ENCODE measurements at regions not wholly inside any gene's neighbourhood (a gene's known extent, or its start where the extent isn't known, plus 50 kb on each side); places are given as distances from the start of the nearest gene placed in this dataset.
A peak's percentile ranks its signal among the peaks of the same experiment; 100 is the strongest.

- no peak for DNase-seq (ENCODE audit: low spot score)
Measured at GRCh38 chr1:184279911-184280458, 106.8 kb upstream of the C1orf21 start.

DNA sequence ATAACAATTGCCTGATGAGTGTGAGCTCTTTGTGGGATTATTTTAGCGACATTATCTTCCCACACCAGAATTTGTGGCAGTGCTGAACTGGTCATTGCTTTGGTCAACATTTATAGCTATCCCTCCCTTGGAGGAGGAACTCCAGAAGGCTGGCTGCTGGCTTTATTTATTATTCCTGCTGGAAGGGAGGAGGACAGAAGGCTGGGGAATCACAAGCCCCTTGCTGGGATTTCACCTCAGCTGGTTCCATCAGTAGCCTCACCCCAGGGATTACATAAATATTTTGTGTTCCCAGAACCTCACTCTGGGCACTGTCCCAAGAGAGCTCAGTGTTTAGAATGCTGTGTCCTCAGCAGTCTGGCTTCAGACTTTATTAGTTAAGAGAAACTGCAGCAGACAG is 102.8 kb upstream of the C1orf21 start:
- no peak for DNase-seq (ENCODE audit: low spot score)

DNA sequence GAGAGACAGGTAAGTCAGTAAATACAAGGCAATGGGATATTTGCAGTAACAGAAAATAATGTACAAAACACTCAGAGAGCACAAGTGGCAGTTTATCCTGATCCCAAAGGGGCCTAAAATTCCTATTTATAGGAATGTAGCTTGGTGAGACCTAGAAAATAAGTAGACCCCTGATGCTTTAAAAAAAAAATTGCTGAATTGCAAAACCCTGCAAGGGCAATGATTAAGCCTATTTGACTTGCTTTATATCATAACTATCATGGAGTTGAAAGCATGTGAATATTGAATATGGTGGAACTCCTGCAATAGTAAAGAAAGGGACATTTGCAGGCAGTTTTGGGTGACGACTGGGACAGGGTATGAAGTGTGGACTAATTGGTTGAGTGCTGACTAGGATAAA is 101.9 kb upstream of the C1orf21 start:
- no peak for DNase-seq (ENCODE audit: low spot score)

DNA sequence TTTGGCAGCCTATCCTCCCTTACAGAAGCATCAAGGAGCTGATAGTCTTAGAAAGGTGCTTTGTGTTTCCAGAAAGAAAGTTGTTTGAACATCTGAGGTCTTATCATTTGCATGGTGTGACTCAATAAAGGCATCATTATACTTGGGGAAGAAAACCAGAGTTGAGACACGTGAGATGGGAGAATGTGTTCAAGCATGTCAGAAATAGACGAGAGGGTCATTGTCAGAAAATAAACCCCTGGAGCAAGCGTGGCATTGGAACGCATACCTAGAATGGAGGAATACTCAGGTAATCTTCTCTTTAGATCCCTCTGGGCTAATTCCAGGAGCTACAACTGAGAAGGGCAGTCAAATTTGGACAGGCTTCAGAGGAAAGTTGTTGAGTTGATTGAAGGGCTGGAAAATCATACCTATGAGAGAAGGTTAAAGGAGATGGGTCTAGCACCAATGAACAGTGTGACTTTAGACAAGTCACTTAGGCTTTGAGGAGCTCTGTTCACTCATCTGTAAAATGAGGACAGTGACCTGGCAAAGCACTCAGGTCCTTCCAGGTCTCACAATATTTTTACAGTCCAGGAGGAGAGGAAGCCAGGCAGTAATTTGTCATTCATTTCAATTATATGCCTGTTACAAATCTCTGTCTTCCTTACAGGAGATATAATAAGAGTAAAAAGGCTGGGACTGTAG is 101.3 kb upstream of the C1orf21 start:
- DNase-seq (ENCODE audit: low spot score), result no peak

DNA sequence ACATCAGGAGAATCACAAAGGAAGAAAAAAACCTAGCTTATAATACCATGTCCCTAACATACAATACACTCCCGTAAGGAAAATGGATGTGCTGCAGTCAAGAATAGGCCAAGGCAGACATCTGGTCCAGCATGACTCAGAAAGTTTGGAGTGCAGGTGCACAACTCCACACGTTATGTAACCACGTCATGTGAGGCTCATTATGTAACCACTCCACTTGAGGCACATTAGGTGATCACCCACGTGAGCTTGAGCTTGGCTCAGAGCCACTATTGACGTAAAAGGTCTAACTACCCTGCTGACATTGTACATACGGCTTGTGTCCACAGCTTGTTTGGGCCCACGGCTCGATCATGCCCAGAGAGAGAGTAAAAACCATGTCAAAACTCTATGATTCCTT is 99.8 kb upstream of the C1orf21 start:
- no peak for DNase-seq (ENCODE audit: low spot score)

GRCh38 chr1:184289825-184290550 is 96.8 kb upstream of the C1orf21 start:
- peak; percentile 20 for DNase-seq (ENCODE audit: low spot score)

- DNase-seq (ENCODE audit: low spot score), result no peak
Measured at GRCh38 chr1:184291701-184292100, 95.1 kb upstream of the C1orf21 start.

DNA sequence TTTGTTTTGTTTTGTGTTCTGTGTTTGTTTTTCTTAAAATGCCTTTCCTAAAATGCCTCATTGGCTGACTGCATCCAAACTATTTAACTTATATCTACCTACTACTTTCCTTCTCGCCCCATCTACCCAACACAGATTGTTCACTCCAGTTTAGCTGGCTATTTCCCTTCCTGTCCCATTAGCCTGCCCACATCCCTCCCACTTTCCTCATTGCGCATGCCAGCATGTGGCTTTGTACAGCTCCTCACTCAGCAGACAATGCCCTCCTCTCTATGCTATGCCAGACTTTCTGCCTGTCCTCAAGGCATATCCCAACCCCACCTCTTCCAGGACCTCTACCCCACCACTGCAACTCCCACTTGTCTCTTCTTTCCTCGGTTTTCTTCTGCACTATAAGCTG is 94.7 kb upstream of the C1orf21 start:
- no peak for DNase-seq (ENCODE audit: low spot score)

DNA sequence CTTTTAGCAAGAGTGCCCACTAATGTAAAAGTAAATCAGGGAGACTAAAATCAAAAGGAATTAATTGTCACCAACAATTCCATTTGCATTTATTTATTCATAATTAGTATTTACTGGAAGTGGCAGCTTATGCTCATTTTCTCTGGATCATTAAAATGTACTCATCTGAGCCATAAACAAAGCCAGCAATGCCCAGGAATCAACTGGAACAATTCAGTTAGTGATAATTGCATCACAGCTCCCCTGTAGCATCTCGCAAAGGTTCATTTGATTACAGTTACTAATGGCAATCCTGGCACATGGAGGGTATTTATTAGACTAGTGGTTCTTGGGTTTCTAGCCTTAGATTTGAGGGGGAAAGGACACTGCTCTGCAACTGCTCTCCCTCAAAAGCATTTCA is 92.7 kb upstream of the C1orf21 start:
- no peak for DNase-seq (ENCODE audit: low spot score)

GRCh38 chr1:184296466-184297243 is 90.2 kb upstream of the C1orf21 start:
- DNase-seq (ENCODE audit: low spot score), result no peak

GRCh38 chr1:184297244-184297750 is 89.5 kb upstream of the C1orf21 start:
- DNase-seq (ENCODE audit: low spot score), result no peak

DNA sequence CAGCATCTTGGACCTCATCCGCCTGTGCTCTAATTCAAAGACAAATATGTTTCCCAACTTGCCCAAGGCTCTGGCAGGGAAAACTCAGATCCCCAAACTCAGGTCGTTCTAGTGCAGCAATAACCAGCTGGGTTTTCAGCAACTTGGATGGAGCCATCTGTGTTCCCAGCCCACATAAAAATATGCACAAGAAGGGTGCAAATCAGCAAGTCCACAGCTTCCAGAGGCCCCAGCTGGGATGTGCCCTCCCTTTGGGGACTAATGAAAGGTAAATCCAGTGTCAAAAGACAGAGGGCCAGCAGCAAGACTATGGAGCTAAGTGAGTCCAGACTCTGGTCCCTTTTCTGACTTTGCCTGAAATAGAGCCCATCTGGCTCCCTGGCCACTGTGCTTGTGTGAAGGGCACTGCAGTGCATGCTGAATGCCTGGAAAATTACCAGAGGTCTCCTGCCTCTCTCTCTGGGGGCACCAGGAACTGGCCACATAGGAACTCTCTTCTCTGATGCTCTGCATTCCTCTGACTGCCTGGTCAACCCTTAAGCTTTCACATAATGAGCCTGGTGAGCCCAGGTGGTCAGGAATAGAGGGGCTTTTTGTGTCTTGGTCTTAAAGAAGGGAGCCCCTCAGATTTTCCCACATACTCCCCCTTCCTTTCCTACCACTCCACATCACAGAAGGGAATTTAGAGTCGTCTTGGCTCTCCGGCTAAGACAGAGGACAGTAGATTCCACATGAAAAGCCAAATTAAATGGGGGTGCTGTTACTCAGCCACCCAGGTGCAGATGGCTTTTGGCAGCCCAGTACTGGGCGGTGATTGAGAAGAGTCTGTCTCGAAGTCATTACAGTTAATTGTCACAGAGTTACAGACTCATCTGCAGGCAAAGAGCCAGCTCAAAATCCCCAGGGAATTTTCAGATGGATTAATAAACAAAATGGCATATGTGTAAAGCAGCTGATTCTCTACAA is 88.1 kb upstream of the C1orf21 start:
- DNase-seq (ENCODE audit: low spot score), result no peak

DNA sequence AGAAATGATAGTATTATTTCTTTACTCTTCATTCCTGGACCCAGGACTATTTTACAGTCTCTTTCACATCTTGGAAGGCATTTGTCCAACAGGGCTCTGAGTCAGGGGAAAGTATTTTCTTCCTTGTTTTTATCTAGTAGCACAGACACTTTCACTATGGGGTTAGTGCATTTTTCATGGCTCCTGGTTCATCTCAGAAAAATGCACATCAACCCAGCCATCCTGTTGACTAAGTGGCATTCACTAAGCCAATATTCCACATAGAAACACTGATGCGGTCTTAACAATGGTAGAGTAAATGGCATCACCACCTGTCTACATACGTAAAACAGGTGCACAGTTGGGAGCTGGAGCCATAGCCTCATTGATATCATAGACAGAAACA is 87.4 kb upstream of the C1orf21 start:
- peak; percentile 86 for DNase-seq (ENCODE audit: low spot score)

GRCh38 chr1:184299796-184300195 is 87.0 kb upstream of the C1orf21 start:
- DNase-seq (ENCODE audit: low spot score), result no peak

- peak; percentile 31 for DNase-seq (ENCODE audit: low spot score)
Measured at GRCh38 chr1:184300446-184300845, 86.4 kb upstream of the C1orf21 start.

GRCh38 chr1:184301227-184301626 is 85.6 kb upstream of the C1orf21 start:
- DNase-seq (ENCODE audit: low spot score), result no peak

DNA sequence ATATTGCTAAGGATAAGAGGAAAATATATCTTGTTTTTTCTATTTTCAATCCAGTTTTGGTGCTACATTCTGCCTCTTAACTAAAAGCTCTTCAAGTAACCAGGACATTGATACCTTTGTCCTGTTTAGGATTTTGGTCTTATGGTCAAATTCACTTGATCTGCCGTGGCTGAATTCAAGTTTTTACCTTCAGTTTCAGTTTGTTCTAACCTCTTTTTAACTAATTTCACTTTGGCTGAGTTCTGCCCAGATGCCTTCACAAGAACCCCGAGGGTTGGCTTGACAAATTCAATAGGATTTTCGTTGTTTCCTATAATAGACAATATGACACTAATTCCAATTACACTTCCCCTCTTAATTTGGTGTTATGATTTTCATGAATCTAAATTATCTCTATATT is 84.5 kb upstream of the C1orf21 start:
- no peak for DNase-seq (ENCODE audit: low spot score)

DNA sequence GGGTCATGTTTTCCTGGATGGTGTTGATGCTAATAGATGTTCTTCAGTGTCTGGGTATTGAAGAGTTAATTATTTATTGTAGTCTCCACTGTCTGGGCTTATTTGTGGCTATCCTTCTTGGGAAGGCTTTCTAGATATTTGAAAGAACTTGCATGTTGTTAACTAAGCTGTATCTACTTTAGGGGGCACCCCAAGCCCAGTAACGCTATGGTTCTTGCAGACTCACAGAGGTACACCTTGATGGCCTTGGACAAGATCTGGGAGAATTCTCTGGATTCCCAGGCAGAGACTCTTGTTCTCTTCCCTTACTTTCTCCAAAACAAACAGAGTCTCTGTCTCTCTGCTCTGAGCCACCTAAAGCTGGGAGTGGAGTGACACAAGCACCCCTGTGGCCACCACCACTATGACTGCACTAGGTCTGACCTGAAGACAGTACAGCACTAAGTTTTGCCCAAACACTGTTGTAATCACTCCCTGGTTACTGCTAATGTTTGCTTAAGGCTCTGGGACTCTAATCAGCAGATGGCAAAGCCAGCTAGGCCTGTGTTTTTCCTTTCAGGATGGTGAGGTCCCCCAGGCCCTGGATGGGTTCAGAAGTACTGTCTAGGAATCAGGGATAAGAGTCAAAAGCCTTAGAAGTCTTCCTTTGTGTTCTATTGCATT is 76.5 kb upstream of the C1orf21 start:
- no peak for DNase-seq (ENCODE audit: low spot score)

DNA sequence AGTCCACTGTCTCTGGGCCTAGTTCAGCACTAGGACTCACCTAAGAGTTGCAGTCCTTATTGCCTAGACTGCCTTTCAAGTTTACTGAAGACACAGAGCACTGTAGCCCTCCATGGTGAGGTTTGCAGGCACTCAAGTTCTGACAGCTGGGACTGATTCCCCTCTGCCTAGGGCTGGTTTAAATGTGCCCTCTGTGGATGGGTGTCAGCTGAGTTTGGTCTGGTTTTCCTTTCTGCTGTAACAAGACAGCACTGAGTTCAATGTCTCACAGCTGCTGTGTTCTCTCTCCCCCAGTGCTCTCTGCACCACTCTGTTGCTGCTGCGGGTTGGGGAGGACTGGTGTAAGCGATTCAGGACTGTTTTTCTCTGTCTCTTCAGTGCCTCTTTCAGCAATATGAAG is 75.2 kb upstream of the C1orf21 start:
- DNase-seq (ENCODE audit: low spot score), result no peak

GRCh38 chr1:184315254-184315653 is 71.6 kb upstream of the C1orf21 start:
- no peak for DNase-seq (ENCODE audit: low spot score)

DNA sequence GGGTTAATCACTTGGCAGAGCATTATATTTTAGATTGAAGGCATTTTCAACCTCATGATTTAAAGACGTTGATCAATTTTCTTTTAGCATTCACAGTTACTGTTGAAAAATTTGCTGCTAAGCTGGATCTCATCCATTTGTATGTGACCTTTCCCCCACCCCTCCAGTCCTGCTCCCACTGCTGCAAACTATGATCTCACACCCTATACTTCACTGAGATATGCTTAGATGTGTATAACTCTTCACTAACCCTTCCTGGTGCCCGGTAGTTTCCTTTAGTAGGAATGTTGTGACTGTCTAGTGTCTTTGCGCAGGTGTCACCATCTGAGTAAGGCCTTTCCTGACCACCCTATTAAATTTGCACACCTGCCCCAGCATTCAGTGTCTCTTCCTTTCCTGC is 67.0 kb upstream of the C1orf21 start:
- no peak for DNase-seq (ENCODE audit: low spot score)

All from kidney tubule cell (primary cell).